GM19193 (cell line): ENCODE measurements at regions not wholly inside any gene's neighbourhood (a gene's known extent, or its start where the extent isn't known, plus 50 kb on each side); places are given as distances from the start of the nearest gene placed in this dataset.

Source experiments
- POLR2A ChIP-seq: IDR thresholded peaks from 4 replicates; pipeline ENCODE4 v1.6.1; 2011; ENCODE audit not compliant: insufficient read depth, insufficient read length; ENCODE audit errors: extremely low read depth

- TF ChIP-seq POLR2A = no peak
These were observed 72.4 kb upstream of the TNFAIP3 start for GRCh38 chr6:137794516-137795201.

GRCh38 chr6:137795501-137795900 lies 71.6 kb upstream of the TNFAIP3 start:
- no peak for TF ChIP-seq POLR2A

GRCh38 chr6:137798261-137798660 lies 68.8 kb upstream of the TNFAIP3 start:
- no peak for TF ChIP-seq POLR2A

- no peak for TF ChIP-seq POLR2A
These were observed 68.2 kb upstream of the TNFAIP3 start for GRCh38 chr6:137798846-137799245.

GRCh38 chr6:137799950-137800568 lies 67.0 kb upstream of the TNFAIP3 start:
- TF ChIP-seq POLR2A = no peak

- no peak for TF ChIP-seq POLR2A
These were observed 66.3 kb upstream of the TNFAIP3 start for GRCh38 chr6:137800762-137801161.

- no peak for TF ChIP-seq POLR2A
These were observed 65.5 kb upstream of the TNFAIP3 start for GRCh38 chr6:137801352-137802114.

GRCh38 chr6:137802408-137803182 lies 64.5 kb upstream of the TNFAIP3 start:
- no peak for TF ChIP-seq POLR2A

- TF ChIP-seq POLR2A = no peak
These were observed 62.4 kb upstream of the TNFAIP3 start for GRCh38 chr6:137804637-137805036.

GRCh38 chr6:137805622-137806021 lies 61.4 kb upstream of the TNFAIP3 start:
- no peak for TF ChIP-seq POLR2A

GRCh38 chr6:137806914-137807682 lies 60.0 kb upstream of the TNFAIP3 start:
- TF ChIP-seq POLR2A = no peak

GRCh38 chr6:137808191-137808590 lies 58.9 kb upstream of the TNFAIP3 start:
- TF ChIP-seq POLR2A = no peak

- no peak for TF ChIP-seq POLR2A
These were observed 58.2 kb upstream of the TNFAIP3 start for GRCh38 chr6:137808836-137809315.

- TF ChIP-seq POLR2A = no peak
These were observed 56.4 kb upstream of the TNFAIP3 start for GRCh38 chr6:137810554-137811120.
